ENCODE measurements at regions not wholly inside any gene's neighbourhood (a gene's known extent, or its start where the extent isn't known, plus 50 kb on each side); places are given as distances from the start of the nearest gene placed in this dataset.
"Not testable (repeated sequence)": the region's sequence is repeated elsewhere in the genome, so short reads cannot be mapped to it uniquely, and the experiment has no call there.

GRCh38 chr2:215658635-215659305 lies 222.9 kb upstream of the FN1 start:
- DNase-seq (ENCODE audit: low spot score), result no peak
- in situ Hi-C loops (cut with HindIII; ENCODE audit: low sequenced_read_pairs), result no loop called here

GRCh38 chr2:215657844-215658243 lies 222.0 kb upstream of the FN1 start:
- in situ Hi-C loops (cut with HindIII; ENCODE audit: low sequenced_read_pairs), result no loop called here
- no peak for DNase-seq (ENCODE audit: low spot score)

GRCh38 chr2:215654148-215654819 lies 218.4 kb upstream of the FN1 start:
- in situ Hi-C loops (cut with HindIII; ENCODE audit: low sequenced_read_pairs), result no loop called here
- DNase-seq (ENCODE audit: low spot score), result no peak

- in situ Hi-C loops (cut with HindIII; ENCODE audit: low sequenced_read_pairs), result no loop called here
- DNase-seq (ENCODE audit: low spot score), result no peak
Measured at GRCh38 chr2:215653344-215654030, 217.6 kb upstream of the FN1 start.

- in situ Hi-C loops (cut with HindIII; ENCODE audit: low sequenced_read_pairs), result no loop called here
- no peak for DNase-seq (ENCODE audit: low spot score)
Measured at GRCh38 chr2:215652388-215652787, 216.5 kb upstream of the FN1 start.

GRCh38 chr2:215651412-215651811 lies 215.5 kb upstream of the FN1 start:
- no peak for DNase-seq (ENCODE audit: low spot score)
- in situ Hi-C loops (cut with HindIII; ENCODE audit: low sequenced_read_pairs), result no loop called here

GRCh38 chr2:215644233-215644897 lies 208.5 kb upstream of the FN1 start:
- in situ Hi-C loops (cut with HindIII; ENCODE audit: low sequenced_read_pairs), result no loop called here
- no peak for DNase-seq (ENCODE audit: low spot score)

- in situ Hi-C loops (cut with HindIII; ENCODE audit: low sequenced_read_pairs), result no loop called here
- DNase-seq (ENCODE audit: low spot score), result no peak
Measured at GRCh38 chr2:215638687-215639086, 202.8 kb upstream of the FN1 start.

- in situ Hi-C loops (cut with HindIII; ENCODE audit: low sequenced_read_pairs), result no loop called here
- DNase-seq (ENCODE audit: low spot score), result no peak
Measured at GRCh38 chr2:215637651-215638050, 201.8 kb upstream of the FN1 start.

GRCh38 chr2:215636816-215637215 lies 200.9 kb upstream of the FN1 start:
- DNase-seq (ENCODE audit: low spot score), result no peak
- in situ Hi-C loops (cut with HindIII; ENCODE audit: low sequenced_read_pairs), result no loop called here

- in situ Hi-C loops (cut with HindIII; ENCODE audit: low sequenced_read_pairs), result no loop called here
- no peak for DNase-seq (ENCODE audit: low spot score)
Measured at GRCh38 chr2:215635788-215636139, 199.9 kb upstream of the FN1 start.

- in situ Hi-C loops (cut with HindIII; ENCODE audit: low sequenced_read_pairs), result no loop called here
- DNase-seq (ENCODE audit: low spot score), result no peak
Measured at GRCh38 chr2:215635071-215635787, 199.4 kb upstream of the FN1 start.

GRCh38 chr2:215633360-215633759 lies 197.5 kb upstream of the FN1 start:
- in situ Hi-C loops (cut with HindIII; ENCODE audit: low sequenced_read_pairs), result no loop called here

GRCh38 chr2:215631696-215632095 lies 195.8 kb upstream of the FN1 start:
- no peak for DNase-seq (ENCODE audit: low spot score)
- in situ Hi-C loops (cut with HindIII; ENCODE audit: low sequenced_read_pairs), result no loop called here

More at GRCh38 chr2:215633360-215633759, 197.5 kb upstream of the FN1 start:
- no peak for DNase-seq (ENCODE audit: low spot score)

GRCh38 chr2:215630796-215631195 lies 194.9 kb upstream of the FN1 start:
- DNase-seq (ENCODE audit: low spot score); in situ Hi-C loops (cut with HindIII; ENCODE audit: low sequenced_read_pairs): not testable (repeated sequence)

GRCh38 chr2:215627771-215628170 lies 191.9 kb upstream of the FN1 start:
- in situ Hi-C loops (cut with HindIII; ENCODE audit: low sequenced_read_pairs), result no loop called here
- no peak for DNase-seq (ENCODE audit: low spot score)

GRCh38 chr2:215626812-215627281 lies 191.0 kb upstream of the FN1 start:
- DNase-seq (ENCODE audit: low spot score), result no peak
- in situ Hi-C loops (cut with HindIII; ENCODE audit: low sequenced_read_pairs), result no loop called here

- in situ Hi-C loops (cut with HindIII; ENCODE audit: low sequenced_read_pairs), result no loop called here
- DNase-seq (ENCODE audit: low spot score), result no peak
Measured at GRCh38 chr2:215626063-215626462, 190.2 kb upstream of the FN1 start.

GRCh38 chr2:215625207-215625606 lies 189.3 kb upstream of the FN1 start:
- in situ Hi-C loops (cut with HindIII; ENCODE audit: low sequenced_read_pairs), result no loop called here
- no peak for DNase-seq (ENCODE audit: low spot score)

Data from G401 (cell line).